ENCODE measurements at regions not wholly inside any gene's neighbourhood (a gene's known extent, or its start where the extent isn't known, plus 50 kb on each side); places are given as distances from the start of the nearest gene placed in this dataset.

GRCh38 chr5:3058942-3059341 is 307.5 kb upstream of the IRX2 start:
- Histone ChIP-seq H3K9me3 (ENCODE audit: insufficient read depth in 2 of 2, low read depth in 1 of 2, low read length in 1 of 2) (peaks cover 0 to 3% of the 10 kb centered on the region in 2 experiments; a peak in 2 of 4 replicates), H2BK120ac (replicated peaks; ENCODE audit: low read depth, low read length) (no peak overlapping the region), H2BK5ac (ENCODE audit: low read depth, low read length) (no peak overlapping the region), H3K4me2 (ENCODE audit: insufficient read depth in 1 of 2, low read depth in 2 of 2, low read length in 2 of 2) (no peak overlapping the region), H2AK5ac (ENCODE audit: low read depth, low read length) (no peak overlapping the region), H2BK15ac (ENCODE audit: low read length) (no peak overlapping the region), H3K4me3 (ENCODE audit: extremely low read depth in 1 of 4, insufficient read depth in 2 of 4, low read depth in 3 of 4, low read length in 4 of 4) (no peak overlapping the region), H3K27me3 (replicated peaks in 1 of 4; ENCODE audit: control insufficient read depth in 3 of 4, extremely low read depth in 1 of 4, insufficient read depth in 3 of 4, low read length in 3 of 4) (no peaks in the 10 kb centered on the region), H3K14ac (ENCODE audit: insufficient read length) (no peak overlapping the region), H2BK12ac (ENCODE audit: low read depth, low read length) (no peak overlapping the region), H4K91ac (replicated peaks; ENCODE audit: insufficient read length, low read length) (no peak overlapping the region), H3K56ac (replicated peaks; ENCODE audit: insufficient read length, low read depth, low read length) (no peak overlapping the region), H3K18ac (ENCODE audit: extremely low read depth, low read length) (no peak overlapping the region), H3K23me2 (ENCODE audit: low read depth, low read length) (no peaks in the 10 kb centered on the region), H3K9ac (replicated peaks in 1 of 4; ENCODE audit: extremely low read depth in 1 of 4, low read depth in 3 of 4, low read length in 3 of 4) (no peak overlapping the region), H3K79me1 (ENCODE audit: low read depth, low read length) (no peaks in the 10 kb centered on the region; the same call in 1 of the 2 replicates), H4K8ac (ENCODE audit: extremely low read depth, insufficient read depth, low read length) (no peak overlapping the region), H2BK20ac (ENCODE audit: low read length) (no peak overlapping the region), H4K20me1 (replicated peaks in 1 of 2; ENCODE audit: control insufficient read depth in 1 of 2, insufficient read depth in 2 of 2, low read length in 2 of 2) (no peaks in the 10 kb centered on the region), H3K27ac (ENCODE audit: low read depth, low read length) (no peak overlapping the region), H4K5ac (ENCODE audit: insufficient read length, low read depth, low read length) (no peak overlapping the region), H2AFZ (ENCODE audit: low read length) (no peak overlapping the region), H3K23ac (ENCODE audit: insufficient read length) (no peak overlapping the region), H3K4me1 (replicated peaks in 1 of 4; ENCODE audit: control insufficient read depth in 3 of 4, insufficient read depth in 4 of 4, low read length in 3 of 4) (peaks cover 0 to 6% (median under 1%) of the 10 kb centered on the region in 4 experiments; a peak in 2 of 7 replicates), H3K36me3 (ENCODE audit: control insufficient read depth in 2 of 4, insufficient read depth in 4 of 4, low read length in 3 of 4) (no peaks in the 10 kb centered on the region; a peak in 1 of 8 replicates), H3K79me2 (ENCODE audit: control insufficient read depth in 1 of 2, insufficient read depth in 2 of 2, low read length in 2 of 2) (no peaks in the 10 kb centered on the region), H3K4ac (replicated peaks; ENCODE audit: insufficient read length, low read depth, low read length) (no peak overlapping the region)
- ChIA-PET POLR2A (ENCODE audit: partially characterized antibody) (no interaction called here), CTCF (ENCODE audit: partially characterized antibody) (interaction anchor here (0.6 to 1.4 kb wide), 3 partner anchors 127 to 231 kb away, joined by 3 to 4 read pairs (median 3); no protein-coding TSS in a partner anchor)
- WGBS, 2 experiments (ENCODE audit: extremely low coverage in 1 of 2, insufficient coverage in 1 of 2, insufficient read length in 1 of 2, insufficient replicate concordance in 2 of 2, low coverage in 1 of 2, low lambda C conversion rate in 2 of 2, missing lambda C conversion rate in 1 of 2) = 86% methylated on average over 17 of the region's 17 CpGs; no CpG with 5 or more reads in 1 of the 2 experiments
- FAIRE-seq (no peak), DNase-seq (ENCODE audit: low read depth in 1 of 2, low spot score in 2 of 2) (no peak)
- no peak for TF ChIP-seq SIN3A (conservative IDR thresholded peaks at IDR 0.05 in 1 of 2, IDR thresholded peaks at IDR 0.05 in 1 of 2; ENCODE audit: low read depth in 1 of 2, low read length in 2 of 2)
- TF ChIP-seq USF2 (IDR thresholded peaks at IDR 0.05; ENCODE audit: low read length) = no peak
- no peak for TF ChIP-seq SUZ12 (IDR thresholded peaks at IDR 0.05; ENCODE audit: low read length)
- TF ChIP-seq FOSL1 (IDR thresholded peaks at IDR 0.05; ENCODE audit: insufficient read depth, low read depth, low read length) = no peak
- no peak for TF ChIP-seq SP2 (IDR thresholded peaks at IDR 0.05; ENCODE audit: low read length)
- TF ChIP-seq EZH2 (IDR thresholded peaks at IDR 0.05; ENCODE audit: low read depth, low read length, severe bottlenecking) = no peak
- no peak for TF ChIP-seq CEBPB (IDR thresholded peaks at IDR 0.05; ENCODE audit: low read depth, low read length)
- TF ChIP-seq SRF (IDR thresholded peaks at IDR 0.05; ENCODE audit: low read depth, low read length) = no peak
- TF ChIP-seq ZNF274 (IDR thresholded peaks at IDR 0.05; ENCODE audit: borderline replicate concordance, extremely low read depth, low read length) = no peak
